Muscle of leg (tissue), 3 donors: ENCODE measurements at regions not wholly inside any gene's neighbourhood (a gene's known extent, or its start where the extent isn't known, plus 50 kb on each side); places are given as distances from the start of the nearest gene placed in this dataset.

ENCODE experiments used
- DNase-seq: peaks from one replicate; pipeline ENCODE4 v3.0.0; 2013
- H3K27ac ChIP-seq: one replicate; pipeline ENCODE4 v1.5.1; 2013; ENCODE audit warnings: mild to moderate bottlenecking, low read length, control low read depth
- H3K27me3 ChIP-seq: one replicate; pipeline ENCODE4 v1.6.1; 2013; ENCODE audit warnings: low read length; ENCODE audit not compliant: control insufficient read depth, insufficient read depth
- H3K36me3 ChIP-seq: one replicate; pipeline ENCODE4 v1.6.1; 2013; ENCODE audit warnings: low read length; ENCODE audit not compliant: control insufficient read depth, insufficient read depth
- H3K4me1 ChIP-seq: one replicate; pipeline ENCODE4 v1.6.1; 2013; ENCODE audit warnings: low read length; ENCODE audit not compliant: control insufficient read depth, insufficient read depth
- H3K4me3 ChIP-seq: one replicate; pipeline ENCODE4 v1.5.1; 2013; ENCODE audit warnings: low read length, control low read depth
- H3K9me3 ChIP-seq: replicated peaks from 2 replicates; pipeline ENCODE4 v1.6.1; 2013; ENCODE audit warnings: low read depth, low read length; ENCODE audit not compliant: control insufficient read depth
- WGBS: methylation state at CpG from one replicate; pipeline ENCODE4 v1.1.5; 2013; ENCODE audit warnings: missing lambda C conversion rate; ENCODE audit not compliant: insufficient coverage; 5-methylcytosine and 5-hydroxymethylcytosine counted together

GRCh38 chr17:33933576-33933975, 321.5 kb upstream of the CCL2 start:
- H3K27me3 ChIP-seq = peaks cover 7% of the 10 kb centered on the region
- H3K27ac ChIP-seq = no peak overlapping the region
- no peak for DNase-seq
- no peaks in the 10 kb centered on the region for H3K4me1 ChIP-seq
- WGBS = 10% methylated on average over 2 of the region's 5 CpGs
- H3K36me3 ChIP-seq = no peaks in the 10 kb centered on the region
- no peaks in the 10 kb centered on the region for H3K9me3 ChIP-seq
- no peak overlapping the region for H3K4me3 ChIP-seq

- Histone ChIP-seq H3K4me3 (no peak overlapping the region), H3K4me1 (no peaks in the 10 kb centered on the region), H3K36me3 (no peaks in the 10 kb centered on the region), H3K27ac (no peak overlapping the region), H3K9me3 (no peaks in the 10 kb centered on the region), H3K27me3 (peaks cover 4% of the 10 kb centered on the region)
- no peak for DNase-seq
- 100% methylated on average over 1 of the region's 1 CpG for WGBS
Measured at GRCh38 chr17:33934696-33935095, 320.4 kb upstream of the CCL2 start.

GRCh38 chr17:33935822-33936221, 319.3 kb upstream of the CCL2 start:
- Histone ChIP-seq H3K9me3 (no peaks in the 10 kb centered on the region), H3K4me3 (no peak overlapping the region), H3K27ac (no peak overlapping the region), H3K36me3 (no peaks in the 10 kb centered on the region), H3K27me3 (peaks cover 2% of the 10 kb centered on the region), H3K4me1 (no peaks in the 10 kb centered on the region)
- no peak for DNase-seq
- 84% methylated on average over 4 of the region's 4 CpGs for WGBS

- WGBS = 91% methylated on average over 4 of the region's 5 CpGs
- Histone ChIP-seq H3K27me3 (peaks cover 2% of the 10 kb centered on the region), H3K36me3 (no peaks in the 10 kb centered on the region), H3K9me3 (no peaks in the 10 kb centered on the region), H3K27ac (no peak overlapping the region), H3K4me3 (no peak overlapping the region), H3K4me1 (no peaks in the 10 kb centered on the region)
- DNase-seq = no peak
Measured at GRCh38 chr17:33936764-33937163, 318.3 kb upstream of the CCL2 start.

GRCh38 chr17:33939959-33940358, 315.1 kb upstream of the CCL2 start:
- 88% methylated on average over 1 of the region's 4 CpGs for WGBS

GRCh38 chr17:33940769-33941370, 314.2 kb upstream of the CCL2 start:
- Histone ChIP-seq H3K4me3 (no peak overlapping the region), H3K4me1 (no peaks in the 10 kb centered on the region), H3K9me3 (no peaks in the 10 kb centered on the region), H3K27me3 (peaks cover 5% of the 10 kb centered on the region), H3K27ac (no peak overlapping the region), H3K36me3 (no peaks in the 10 kb centered on the region)
- peak; percentile 7 for DNase-seq
- 51% methylated on average over 6 of the region's 7 CpGs for WGBS

More at GRCh38 chr17:33939959-33940358, 315.1 kb upstream of the CCL2 start:
- Histone ChIP-seq H3K9me3 (no peaks in the 10 kb centered on the region), H3K4me3 (no peak overlapping the region), H3K27ac (no peak overlapping the region), H3K27me3 (peaks cover 3% of the 10 kb centered on the region), H3K36me3 (no peaks in the 10 kb centered on the region), H3K4me1 (no peaks in the 10 kb centered on the region)
- DNase-seq = no peak

GRCh38 chr17:33941744-33942143, 313.3 kb upstream of the CCL2 start:
- Histone ChIP-seq H3K4me1 (no peaks in the 10 kb centered on the region), H3K4me3 (no peak overlapping the region), H3K27ac (no peak overlapping the region), H3K36me3 (no peaks in the 10 kb centered on the region), H3K27me3 (peaks cover 5% of the 10 kb centered on the region), H3K9me3 (no peaks in the 10 kb centered on the region)
- 70% methylated on average over 5 of the region's 6 CpGs for WGBS
- DNase-seq = no peak

GRCh38 chr17:33942414-33942813, 312.7 kb upstream of the CCL2 start:
- Histone ChIP-seq H3K36me3 (no peaks in the 10 kb centered on the region), H3K4me1 (no peaks in the 10 kb centered on the region), H3K27me3 (peaks cover 5% of the 10 kb centered on the region), H3K4me3 (no peak overlapping the region), H3K9me3 (no peaks in the 10 kb centered on the region), H3K27ac (no peak overlapping the region)
- DNase-seq = no peak
- 75% methylated on average over 1 of the region's 4 CpGs for WGBS

- peaks cover 10% of the 10 kb centered on the region for H3K27me3 ChIP-seq
- H3K36me3 ChIP-seq = no peaks in the 10 kb centered on the region
- WGBS = 69% methylated on average over 4 of the region's 4 CpGs
- DNase-seq = no peak
- H3K4me3 ChIP-seq = no peak overlapping the region
- H3K4me1 ChIP-seq = no peaks in the 10 kb centered on the region
- H3K9me3 ChIP-seq = no peaks in the 10 kb centered on the region
- no peak overlapping the region for H3K27ac ChIP-seq
Measured at GRCh38 chr17:33944412-33944811, 310.7 kb upstream of the CCL2 start.

- no peak overlapping the region for H3K27ac ChIP-seq
- no peak overlapping the region for H3K4me3 ChIP-seq
- H3K4me1 ChIP-seq = no peaks in the 10 kb centered on the region
- peaks cover 10% of the 10 kb centered on the region for H3K27me3 ChIP-seq
- no peaks in the 10 kb centered on the region for H3K9me3 ChIP-seq
- no peaks in the 10 kb centered on the region for H3K36me3 ChIP-seq
- DNase-seq = no peak
- WGBS = no CpG with 5 or more reads among the region's 2 CpGs
Measured at GRCh38 chr17:33944826-33945225, 310.3 kb upstream of the CCL2 start.
